Ectodermal cell (in vitro differentiated cells): ENCODE measurements at regions not wholly inside any gene's neighbourhood (a gene's known extent, or its start where the extent isn't known, plus 50 kb on each side); places are given as distances from the start of the nearest gene placed in this dataset.

Source experiments
- H3K27ac ChIP-seq: 2 replicates; pipeline ENCODE4 v1.7.0; 2013; ENCODE audit warnings: mild to moderate bottlenecking, low read depth, low read length; ENCODE audit not compliant: insufficient read depth, poor library complexity, severe bottlenecking
- H3K27me3 ChIP-seq: 2 replicates; pipeline ENCODE4 v1.7.0; 2013; ENCODE audit warnings: mild to moderate bottlenecking, low read length; ENCODE audit not compliant: insufficient read depth, control insufficient read depth, poor library complexity, severe bottlenecking
- H3K36me3 ChIP-seq: one replicate; pipeline ENCODE4 v1.7.0; 2013; ENCODE audit warnings: low read length; ENCODE audit not compliant: control insufficient read depth, insufficient read depth
- H3K4me1 ChIP-seq: one replicate; pipeline ENCODE4 v1.7.0; 2013; ENCODE audit warnings: low read length; ENCODE audit not compliant: control insufficient read depth, insufficient read depth
- H3K4me3 ChIP-seq: 2 replicates; pipeline ENCODE4 v1.7.0; 2013; ENCODE audit warnings: low read depth, low read length, control low read depth; ENCODE audit not compliant: insufficient read depth
- H3K9me3 ChIP-seq: 2 replicates; pipeline ENCODE4 v1.7.0; 2013; ENCODE audit warnings: mild to moderate bottlenecking, low read length, moderate library complexity; ENCODE audit not compliant: control insufficient read depth
- WGBS, 2 experiments: methylation state at CpG; one replicate each; pipeline ENCODE4 v1.1.7; 2013; ENCODE audit warnings: missing lambda C conversion rate in 2 of 2; 5-methylcytosine and 5-hydroxymethylcytosine counted together

GRCh38 chr2:12284037-12284436 lies 432.7 kb upstream of the TRIB2 start:
- no peak overlapping the region for H3K27ac ChIP-seq
- no peaks in the 10 kb centered on the region for H3K36me3 ChIP-seq
- 94 to 99% methylated on average over 4 to 5 of the region's 5 CpGs for WGBS, 2 experiments
- no peaks in the 10 kb centered on the region for H3K9me3 ChIP-seq
- no peaks in the 10 kb centered on the region for H3K27me3 ChIP-seq
- H3K4me1 ChIP-seq, result no peaks in the 10 kb centered on the region
- H3K4me3 ChIP-seq, result no peak overlapping the region

GRCh38 chr2:12284487-12284886 lies 432.2 kb upstream of the TRIB2 start:
- Histone ChIP-seq H3K4me1 (no peaks in the 10 kb centered on the region), H3K9me3 (no peaks in the 10 kb centered on the region), H3K27me3 (no peaks in the 10 kb centered on the region), H3K27ac (no peak overlapping the region), H3K36me3 (no peaks in the 10 kb centered on the region), H3K4me3 (no peak overlapping the region)
- 90 to 100% methylated on average over 1 to 2 of the region's 2 CpGs for WGBS, 2 experiments

- no peaks in the 10 kb centered on the region for H3K27me3 ChIP-seq
- H3K27ac ChIP-seq, result no peak overlapping the region
- no peak overlapping the region for H3K4me3 ChIP-seq
- no peaks in the 10 kb centered on the region for H3K36me3 ChIP-seq
- no peaks in the 10 kb centered on the region for H3K4me1 ChIP-seq
- H3K9me3 ChIP-seq, result no peaks in the 10 kb centered on the region
- WGBS, 2 experiments, result 89 to 92% methylated on average over 4 of the region's 4 CpGs
These were observed 430.4 kb upstream of the TRIB2 start for GRCh38 chr2:12286347-12286746.

- WGBS, 2 experiments, result 88 to 90% methylated on average over 5 of the region's 5 CpGs
- no peaks in the 10 kb centered on the region for H3K27me3 ChIP-seq
- H3K36me3 ChIP-seq, result no peaks in the 10 kb centered on the region
- H3K4me1 ChIP-seq, result no peaks in the 10 kb centered on the region
- H3K27ac ChIP-seq, result no peak overlapping the region
- no peak overlapping the region for H3K4me3 ChIP-seq
- no peaks in the 10 kb centered on the region for H3K9me3 ChIP-seq
These were observed 429.4 kb upstream of the TRIB2 start for GRCh38 chr2:12287220-12287751.

GRCh38 chr2:12288048-12288447 lies 428.7 kb upstream of the TRIB2 start:
- Histone ChIP-seq H3K36me3 (no peaks in the 10 kb centered on the region), H3K4me1 (no peaks in the 10 kb centered on the region), H3K27ac (no peak overlapping the region), H3K27me3 (no peaks in the 10 kb centered on the region), H3K9me3 (no peaks in the 10 kb centered on the region), H3K4me3 (no peak overlapping the region)
- 84% methylated on average over 2 of the region's 2 CpGs for WGBS, 2 experiments

- 96% methylated on average over 2 of the region's 3 CpGs for WGBS, 2 experiments
- Histone ChIP-seq H3K4me1 (no peaks in the 10 kb centered on the region), H3K27ac (no peak overlapping the region), H3K36me3 (no peaks in the 10 kb centered on the region), H3K4me3 (no peak overlapping the region), H3K27me3 (no peaks in the 10 kb centered on the region), H3K9me3 (no peaks in the 10 kb centered on the region)
These were observed 427.5 kb upstream of the TRIB2 start for GRCh38 chr2:12289120-12289802.

GRCh38 chr2:12291303-12291702 lies 425.4 kb upstream of the TRIB2 start:
- Histone ChIP-seq H3K4me3 (no peak overlapping the region), H3K27ac (no peak overlapping the region), H3K4me1 (no peaks in the 10 kb centered on the region), H3K36me3 (no peaks in the 10 kb centered on the region), H3K27me3 (no peaks in the 10 kb centered on the region), H3K9me3 (no peaks in the 10 kb centered on the region)
- 92 to 100% methylated on average over 1 of the region's 1 CpG for WGBS, 2 experiments

- no peak overlapping the region for H3K27ac ChIP-seq
- H3K27me3 ChIP-seq, result no peaks in the 10 kb centered on the region
- H3K9me3 ChIP-seq, result no peaks in the 10 kb centered on the region
- no peak overlapping the region for H3K4me3 ChIP-seq
- H3K36me3 ChIP-seq, result no peaks in the 10 kb centered on the region
- 96 to 97% methylated on average over 1 of the region's 1 CpG for WGBS, 2 experiments
- H3K4me1 ChIP-seq, result no peaks in the 10 kb centered on the region
These were observed 422.9 kb upstream of the TRIB2 start for GRCh38 chr2:12293874-12294273.

GRCh38 chr2:12295856-12296519 lies 420.7 kb upstream of the TRIB2 start:
- H3K9me3 ChIP-seq, result no peaks in the 10 kb centered on the region
- H3K4me1 ChIP-seq, result peaks cover 4% of the 10 kb centered on the region
- H3K27me3 ChIP-seq, result no peaks in the 10 kb centered on the region
- H3K36me3 ChIP-seq, result no peaks in the 10 kb centered on the region
- 88 to 92% methylated on average over 4 of the region's 4 CpGs for WGBS, 2 experiments
- no peak overlapping the region for H3K4me3 ChIP-seq
- no peak overlapping the region for H3K27ac ChIP-seq

- H3K9me3 ChIP-seq, result no peaks in the 10 kb centered on the region
- H3K36me3 ChIP-seq, result no peaks in the 10 kb centered on the region
- H3K4me1 ChIP-seq, result peaks cover 5% of the 10 kb centered on the region
- no peak overlapping the region for H3K27ac ChIP-seq
- no peaks in the 10 kb centered on the region for H3K27me3 ChIP-seq
- H3K4me3 ChIP-seq, result no peak overlapping the region
These were observed 419.8 kb upstream of the TRIB2 start for GRCh38 chr2:12296915-12297314.
